HG03575 (cell line): ENCODE measurements at regions not wholly inside any gene's neighbourhood (a gene's known extent, or its start where the extent isn't known, plus 50 kb on each side); places are given as distances from the start of the nearest gene placed in this dataset.
"Not testable (repeated sequence)": the region's sequence is repeated elsewhere in the genome, so short reads cannot be mapped to it uniquely, and the experiment has no call there.

Experiments used
- ATAC-seq: cut with Tn5 transposase; IDR thresholded peaks from one replicate; pipeline ENCODE4 v1.9.1; 2021; ENCODE audit not compliant: unreplicated experiment, insufficient number of reproducible peaks, low FRiP score; ENCODE audit errors: extremely low read depth

GRCh38 chr10:33047655-33048054 lies 89.6 kb upstream of the ITGB1 start:
- ATAC-seq: no peak

GRCh38 chr10:33046792-33047191 lies 88.8 kb upstream of the ITGB1 start:
- no peak for ATAC-seq

- no peak for ATAC-seq
Measured at GRCh38 chr10:33045421-33045820, 87.4 kb upstream of the ITGB1 start.

- no peak for ATAC-seq
Measured at GRCh38 chr10:33042565-33042964, 84.5 kb upstream of the ITGB1 start.

GRCh38 chr10:33041783-33042437 lies 83.9 kb upstream of the ITGB1 start:
- no peak for ATAC-seq

GRCh38 chr10:33040436-33040835 lies 82.4 kb upstream of the ITGB1 start:
- no peak for ATAC-seq

- ATAC-seq: no peak
Measured at GRCh38 chr10:33039181-33039580, 81.2 kb upstream of the ITGB1 start.

- ATAC-seq: no peak
Measured at GRCh38 chr10:33038672-33039071, 80.6 kb upstream of the ITGB1 start.

- ATAC-seq: no peak
Measured at GRCh38 chr10:33037726-33038125, 79.7 kb upstream of the ITGB1 start.

GRCh38 chr10:33036670-33037069 lies 78.6 kb upstream of the ITGB1 start:
- ATAC-seq: no peak

GRCh38 chr10:33035411-33035810 lies 77.4 kb upstream of the ITGB1 start:
- ATAC-seq: no peak

- no peak for ATAC-seq
Measured at GRCh38 chr10:33034931-33035330, 76.9 kb upstream of the ITGB1 start.

GRCh38 chr10:33032654-33033151 lies 74.7 kb upstream of the ITGB1 start:
- no peak for ATAC-seq

GRCh38 chr10:33031815-33032653 lies 74.0 kb upstream of the ITGB1 start:
- ATAC-seq: no peak

- ATAC-seq: no peak
Measured at GRCh38 chr10:33031171-33031570, 73.1 kb upstream of the ITGB1 start.

- not testable (repeated sequence) for ATAC-seq
Measured at GRCh38 chr10:33028515-33028914, 70.5 kb upstream of the ITGB1 start.

GRCh38 chr10:33027088-33027487 lies 69.1 kb upstream of the ITGB1 start:
- no peak for ATAC-seq

GRCh38 chr10:33026422-33026821 lies 68.4 kb upstream of the ITGB1 start:
- ATAC-seq: no peak

- no peak for ATAC-seq
Measured at GRCh38 chr10:33025910-33026309, 67.9 kb upstream of the ITGB1 start.

- ATAC-seq: no peak
Measured at GRCh38 chr10:33025039-33025438, 67.0 kb upstream of the ITGB1 start.
